PC-3 (cell line): ENCODE measurements at regions not wholly inside any gene's neighbourhood (a gene's known extent, or its start where the extent isn't known, plus 50 kb on each side); places are given as distances from the start of the nearest gene placed in this dataset.

ENCODE experiments used
- ATAC-seq: fragments of 200-7000 bp; cut with Tn5 transposase; 2 replicates; pipeline ENCODE4 v1.9.1; 2020; ENCODE audit warnings: mild to moderate bottlenecking, moderate library complexity
- BruUV-seq: library from RNA; stranded (reverse); fragments of 400-500 nt; replicated peaks from 2 replicates; lab custom pipeline; 2021; lab: Mats Ljungman, UMichigan
- CTCF ChIA-PET: fragments of 300-600 bp; sonication (Branson Sonifier 250); formaldehyde crosslinking; loops from one replicate; lab custom pipeline; 2022; ENCODE audit warnings: antibody characterized with exemption; lab: Charles Lee
- POLR2A ChIA-PET: fragments of 300-600 bp; sonication (Branson Sonifier 250); formaldehyde crosslinking; loops from one replicate; lab custom pipeline; 2022; ENCODE audit warnings: antibody characterized with exemption; ENCODE audit not compliant: unreplicated experiment; lab: Charles Lee
- DNase-seq: peaks from one replicate; pipeline ENCODE4 v3.0.0-alpha.2; 2015
- H2AFZ ChIP-seq: fragments of 300-600 bp; sonication (generic); 2 replicates; pipeline ENCODE4 v1.6.0; 2016; ENCODE audit warnings: antibody characterized with exemption, low read length
- H3F3A ChIP-seq: fragments of 300-600 bp; sonication (generic); one replicate; pipeline ENCODE4 v1.6.0; 2017; ENCODE audit warnings: antibody characterized with exemption, low read length, control low read depth, mild to moderate bottlenecking; ENCODE audit not compliant: unreplicated experiment
- H3K27ac ChIP-seq: fragments of 300-600 bp; sonication (generic); 2 replicates; pipeline ENCODE4 v1.5.1; 2016; ENCODE audit warnings: mild to moderate bottlenecking, low read length
- H3K27me3 ChIP-seq: fragments of 300-600 bp; sonication (generic); 2 replicates; pipeline ENCODE4 v1.6.1; 2016; ENCODE audit warnings: low read length, mixed read lengths
- H3K36me3 ChIP-seq: fragments of 300-600 bp; sonication (generic); 2 replicates; pipeline ENCODE4 v1.6.1; 2016; ENCODE audit warnings: low read depth, mixed run types, low read length, mixed read lengths
- H3K4me1 ChIP-seq: fragments of 300-600 bp; sonication (generic); 2 replicates; pipeline ENCODE4 v1.5.1; 2016; ENCODE audit warnings: low read length; ENCODE audit not compliant: insufficient read depth
- H3K4me2 ChIP-seq: fragments of 300-600 bp; sonication (generic); 2 replicates; pipeline ENCODE4 v1.6.0; 2016; ENCODE audit warnings: low read length
- H3K4me3 ChIP-seq: fragments of 300-600 bp; sonication (generic); 2 replicates; pipeline ENCODE4 v1.5.1; 2016; ENCODE audit warnings: mild to moderate bottlenecking, low read length, mixed read lengths
- H3K79me2 ChIP-seq: fragments of 300-600 bp; sonication (generic); 2 replicates; pipeline ENCODE4 v1.6.1; 2017; ENCODE audit warnings: low read length, mixed read lengths
- H3K9ac ChIP-seq: fragments of 300-600 bp; sonication (generic); 2 replicates; pipeline ENCODE4 v1.6.0; 2016; ENCODE audit warnings: mild to moderate bottlenecking, low read length
- H3K9me2 ChIP-seq: fragments of 300-600 bp; sonication (generic); replicated peaks from 2 replicates; pipeline ENCODE4 v1.6.1; 2016; ENCODE audit warnings: mixed run types, low read length, mixed read lengths
- H3K9me3 ChIP-seq: fragments of 300-600 bp; sonication (generic); 2 replicates; pipeline ENCODE4 v1.6.1; 2016; ENCODE audit warnings: low read length, mixed read lengths
- H4K20me1 ChIP-seq: fragments of 300-600 bp; sonication (generic); 2 replicates; pipeline ENCODE4 v1.6.1; 2016; ENCODE audit warnings: low read length, mixed read lengths
- EZH2 ChIP-seq: fragments of 300-600 bp; sonication (generic); IDR thresholded peaks from one replicate; pipeline ENCODE4 v1.6.1; 2017; ENCODE audit warnings: antibody characterized with exemption, mild to moderate bottlenecking, low read length; ENCODE audit not compliant: unreplicated experiment
- EZH2phosphoT487 ChIP-seq: fragments of 300-600 bp; sonication (generic); IDR thresholded peaks from 2 replicates; pipeline ENCODE4 v1.6.1; 2018; ENCODE audit warnings: mild to moderate bottlenecking, antibody characterized with exemption, low read length, borderline replicate concordance
- intact Hi-C: fragments of 100-400 bp; cut with micrococcal nuclease; formaldehyde crosslinking; loops from 2 replicates; pipeline ENCODE4 v1.9.0; 2023
- TF ChIP-seq, protein P1 (sequence below): fragments of 300-600 bp; sonication (generic); conservative IDR thresholded peaks from 2 replicates; pipeline ENCODE4 v1.5.1; 2017; ENCODE audit warnings: antibody characterized with exemption, low read depth, mild to moderate bottlenecking, low read length

DNA sequence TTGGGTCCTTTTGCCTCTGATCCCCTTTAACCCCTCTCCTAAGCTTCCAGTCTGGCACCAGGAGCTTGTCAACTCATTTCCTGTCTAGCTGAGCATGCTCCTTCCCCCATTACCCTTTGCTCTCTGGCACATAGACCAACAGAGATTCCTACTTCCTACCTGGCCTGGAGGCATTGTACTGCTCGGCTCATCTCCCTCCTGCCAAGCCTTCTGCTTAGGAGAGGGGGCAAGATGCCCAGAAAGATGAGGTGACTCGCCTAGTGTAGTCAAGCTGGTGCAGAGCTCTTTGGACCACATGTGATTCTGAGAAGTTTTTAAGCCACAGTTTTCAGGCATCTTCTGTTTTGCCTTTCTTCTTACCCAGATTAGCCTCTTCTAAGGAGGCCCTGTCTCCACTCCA lies 95.4 kb downstream of the ZNF621 start:
- peaks cover 8% of the 10 kb centered on the region; the same call in 1 of the 2 replicates for H3K4me1 ChIP-seq
- no peaks in the 10 kb centered on the region for H3F3A ChIP-seq
- no peaks in the 10 kb centered on the region for H4K20me1 ChIP-seq
- peak; percentile 41 for DNase-seq
- TF ChIP-seq EZH2 (no peak), EZH2phosphoT487 (no peak)
- TF ChIP-seq, protein P1, sequence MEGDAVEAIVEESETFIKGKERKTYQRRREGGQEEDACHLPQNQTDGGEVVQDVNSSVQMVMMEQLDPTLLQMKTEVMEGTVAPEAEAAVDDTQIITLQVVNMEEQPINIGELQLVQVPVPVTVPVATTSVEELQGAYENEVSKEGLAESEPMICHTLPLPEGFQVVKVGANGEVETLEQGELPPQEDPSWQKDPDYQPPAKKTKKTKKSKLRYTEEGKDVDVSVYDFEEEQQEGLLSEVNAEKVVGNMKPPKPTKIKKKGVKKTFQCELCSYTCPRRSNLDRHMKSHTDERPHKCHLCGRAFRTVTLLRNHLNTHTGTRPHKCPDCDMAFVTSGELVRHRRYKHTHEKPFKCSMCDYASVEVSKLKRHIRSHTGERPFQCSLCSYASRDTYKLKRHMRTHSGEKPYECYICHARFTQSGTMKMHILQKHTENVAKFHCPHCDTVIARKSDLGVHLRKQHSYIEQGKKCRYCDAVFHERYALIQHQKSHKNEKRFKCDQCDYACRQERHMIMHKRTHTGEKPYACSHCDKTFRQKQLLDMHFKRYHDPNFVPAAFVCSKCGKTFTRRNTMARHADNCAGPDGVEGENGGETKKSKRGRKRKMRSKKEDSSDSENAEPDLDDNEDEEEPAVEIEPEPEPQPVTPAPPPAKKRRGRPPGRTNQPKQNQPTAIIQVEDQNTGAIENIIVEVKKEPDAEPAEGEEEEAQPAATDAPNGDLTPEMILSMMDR, result no peak
- no peak for ATAC-seq
- H3K36me3 ChIP-seq, result no peaks in the 10 kb centered on the region
- H3K9ac ChIP-seq, result no peak overlapping the region
- intact Hi-C loops, result no loop called here
- H3K4me2 ChIP-seq, result no peak overlapping the region
- H3K27me3 ChIP-seq, result peaks cover 16% of the 10 kb centered on the region; the same call in 1 of the 2 replicates
- POLR2A ChIA-PET, result interaction anchor here (0.6 kb wide), 1 partner anchor 25 kb away, joined by 4 read pairs; no protein-coding TSS in a partner anchor
- no TSS peak for BruUV-seq
- H3K79me2 ChIP-seq, result no peaks in the 10 kb centered on the region
- H3K27ac ChIP-seq, result no peak overlapping the region
- H3K9me2 ChIP-seq, result no peaks in the 10 kb centered on the region
- H3K4me3 ChIP-seq, result no peak overlapping the region
- H3K9me3 ChIP-seq, result no peaks in the 10 kb centered on the region
- CTCF ChIA-PET, result no interaction called here
- 0 out of 2 replicates have a peak overlapping the region, but pooled peaks have one; percentile 5 for H2AFZ ChIP-seq

- CTCF ChIA-PET, result no interaction called here
- intact Hi-C loops, result no loop called here
- POLR2A ChIA-PET, result no interaction called here
Measured at GRCh38 chr3:40621252-40621651, 96.5 kb downstream of the ZNF621 start.

GRCh38 chr3:40623567-40623966 lies 98.8 kb downstream of the ZNF621 start:
- POLR2A ChIA-PET, result no interaction called here
- H3K9me2 ChIP-seq, result no peaks in the 10 kb centered on the region
- no peak overlapping the region for H3K27ac ChIP-seq
- no peaks in the 10 kb centered on the region for H4K20me1 ChIP-seq
- no peaks in the 10 kb centered on the region for H3K79me2 ChIP-seq
- intact Hi-C loops, result no loop called here
- H3K4me3 ChIP-seq, result no peak overlapping the region
- no TSS peak for BruUV-seq
- DNase-seq (peak; percentile 57), ATAC-seq (no peak)
- no peaks in the 10 kb centered on the region for H3K27me3 ChIP-seq
- H3K36me3 ChIP-seq, result no peaks in the 10 kb centered on the region
- H3K9ac ChIP-seq, result no peak overlapping the region
- peaks cover 8% of the 10 kb centered on the region; the same call in 1 of the 2 replicates for H3K4me1 ChIP-seq
- no peak overlapping the region for H3K4me2 ChIP-seq
- H3F3A ChIP-seq, result no peaks in the 10 kb centered on the region
- no peak overlapping the region for H2AFZ ChIP-seq
- TF ChIP-seq, protein P1, result no peak
- no peak for TF ChIP-seq EZH2
- TF ChIP-seq EZH2phosphoT487, result no peak
- CTCF ChIA-PET, result no interaction called here
- H3K9me3 ChIP-seq, result no peaks in the 10 kb centered on the region

More at GRCh38 chr3:40621252-40621651, 96.5 kb downstream of the ZNF621 start:
- Histone ChIP-seq H3K4me3 (no peak overlapping the region), H3K9me2 (no peaks in the 10 kb centered on the region), H3K36me3 (no peaks in the 10 kb centered on the region), H2AFZ (no peak overlapping the region), H3K27me3 (peaks cover 5% of the 10 kb centered on the region; the same call in 1 of the 2 replicates), H3K9ac (no peak overlapping the region), H3K9me3 (no peaks in the 10 kb centered on the region), H4K20me1 (no peaks in the 10 kb centered on the region), H3K4me2 (no peak overlapping the region), H3K27ac (no peak overlapping the region), H3F3A (no peaks in the 10 kb centered on the region), H3K4me1 (peaks cover 8% of the 10 kb centered on the region; the same call in 1 of the 2 replicates), H3K79me2 (no peaks in the 10 kb centered on the region)
- DNase-seq, result no peak
- BruUV-seq, result no TSS peak
- no peak for ATAC-seq
- TF ChIP-seq EZH2 (no peak), EZH2phosphoT487 (no peak)
- TF ChIP-seq, protein P1, result no peak
